Liver (tissue), 3 donors: ENCODE measurements at regions not wholly inside any gene's neighbourhood (a gene's known extent, or its start where the extent isn't known, plus 50 kb on each side); places are given as distances from the start of the nearest gene placed in this dataset.

Source experiments
- EGR1 ChIP-seq, 2 donors: IDR thresholded peaks; 2 replicates each; pipeline ENCODE4 v1.6.1; 2016 to 2018; ENCODE audit warnings: antibody characterized with exemption in 2 of 2, low read depth in 2 of 2
- GABPA ChIP-seq, 2 donors: IDR thresholded peaks in 1 of 2; conservative IDR thresholded peaks in 1 of 2; 2 replicates each; pipeline ENCODE4 v1.6.1; 2016; ENCODE audit warnings: antibody characterized with exemption in 2 of 2, mild to moderate bottlenecking in 1 of 2, moderate library complexity in 1 of 2
- HNF4A ChIP-seq, 2 donors: conservative IDR thresholded peaks; 2 replicates each; pipeline ENCODE4 v1.6.1; 2016; ENCODE audit warnings: antibody characterized with exemption in 2 of 2, mild to moderate bottlenecking in 2 of 2
- HNF4G ChIP-seq: IDR thresholded peaks from 2 replicates; pipeline ENCODE4 v1.6.1; 2016; ENCODE audit warnings: antibody characterized with exemption
- JUND ChIP-seq, 2 donors: IDR thresholded peaks; 2 replicates each; pipeline ENCODE4 v1.6.1; 2016; ENCODE audit warnings: antibody characterized with exemption in 2 of 2
- RAD21 ChIP-seq, 2 donors: IDR thresholded peaks; 2 replicates each; pipeline ENCODE4 v1.6.1; 2016; ENCODE audit warnings: antibody characterized with exemption in 2 of 2, mild to moderate bottlenecking in 2 of 2
- RXRA ChIP-seq, 2 donors: IDR thresholded peaks; 2 replicates each; pipeline ENCODE4 v1.6.1; 2017 to 2018; ENCODE audit warnings: antibody characterized with exemption in 2 of 2, mild to moderate bottlenecking in 1 of 2
- SP1 ChIP-seq: IDR thresholded peaks from 2 replicates; pipeline ENCODE4 v1.6.1; 2018; ENCODE audit warnings: antibody characterized with exemption, mild to moderate bottlenecking
- TAF1 ChIP-seq: conservative IDR thresholded peaks from 2 replicates; pipeline ENCODE4 v1.6.1; 2016; ENCODE audit warnings: antibody characterized with exemption, mild to moderate bottlenecking
- YY1 ChIP-seq: IDR thresholded peaks from 2 replicates; pipeline ENCODE4 v1.6.1; 2016; ENCODE audit warnings: antibody characterized with exemption, mild to moderate bottlenecking
- TF ChIP-seq, protein P1 (sequence below): fragments of 150-350 bp; IDR thresholded peaks from 2 replicates; pipeline ENCODE4 v1.5.1; 2017; ENCODE audit warnings: improper control_type of control experiment, low read depth, low read length; ENCODE audit not compliant: missing input control
- TF ChIP-seq, protein P2 (sequence below): IDR thresholded peaks from 2 replicates; pipeline ENCODE4 v1.6.1; 2016; ENCODE audit warnings: antibody characterized with exemption, mild to moderate bottlenecking
- TF ChIP-seq, protein P3 (sequence below): IDR thresholded peaks from 2 replicates; pipeline ENCODE4 v1.6.1; 2016; ENCODE audit warnings: antibody characterized with exemption
- TF ChIP-seq, protein P4 (sequence below): IDR thresholded peaks from 2 replicates; pipeline ENCODE4 v1.6.1; 2016; ENCODE audit warnings: antibody characterized with exemption
- donor health status: healthy.
- donor health status: healthy.

DNA sequence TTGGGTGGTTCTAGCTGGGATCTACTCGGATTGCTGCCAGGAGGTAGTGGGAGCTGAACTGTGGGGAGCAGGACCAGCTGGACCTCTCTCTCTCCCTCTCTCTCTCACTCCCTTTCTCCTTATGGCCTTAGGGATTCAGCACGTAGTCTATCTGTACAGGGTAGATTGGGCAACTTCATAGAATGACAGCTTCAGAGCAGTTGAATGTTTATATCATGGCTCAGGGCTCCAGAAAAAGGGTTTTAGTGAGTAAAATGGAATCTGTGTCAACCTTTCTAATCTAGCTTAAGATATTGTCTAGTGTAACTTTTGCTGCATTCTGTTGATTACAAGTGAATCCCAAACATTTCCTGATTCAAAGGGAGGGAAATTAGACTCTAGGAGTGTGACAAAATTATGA, 127.7 kb upstream of the PDGFD start:
- TF ChIP-seq, protein P1, sequence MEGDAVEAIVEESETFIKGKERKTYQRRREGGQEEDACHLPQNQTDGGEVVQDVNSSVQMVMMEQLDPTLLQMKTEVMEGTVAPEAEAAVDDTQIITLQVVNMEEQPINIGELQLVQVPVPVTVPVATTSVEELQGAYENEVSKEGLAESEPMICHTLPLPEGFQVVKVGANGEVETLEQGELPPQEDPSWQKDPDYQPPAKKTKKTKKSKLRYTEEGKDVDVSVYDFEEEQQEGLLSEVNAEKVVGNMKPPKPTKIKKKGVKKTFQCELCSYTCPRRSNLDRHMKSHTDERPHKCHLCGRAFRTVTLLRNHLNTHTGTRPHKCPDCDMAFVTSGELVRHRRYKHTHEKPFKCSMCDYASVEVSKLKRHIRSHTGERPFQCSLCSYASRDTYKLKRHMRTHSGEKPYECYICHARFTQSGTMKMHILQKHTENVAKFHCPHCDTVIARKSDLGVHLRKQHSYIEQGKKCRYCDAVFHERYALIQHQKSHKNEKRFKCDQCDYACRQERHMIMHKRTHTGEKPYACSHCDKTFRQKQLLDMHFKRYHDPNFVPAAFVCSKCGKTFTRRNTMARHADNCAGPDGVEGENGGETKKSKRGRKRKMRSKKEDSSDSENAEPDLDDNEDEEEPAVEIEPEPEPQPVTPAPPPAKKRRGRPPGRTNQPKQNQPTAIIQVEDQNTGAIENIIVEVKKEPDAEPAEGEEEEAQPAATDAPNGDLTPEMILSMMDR = no peak
- TF ChIP-seq JUND (IDR thresholded peaks at IDR 0.05) = no peak
- TF ChIP-seq, protein P2, sequence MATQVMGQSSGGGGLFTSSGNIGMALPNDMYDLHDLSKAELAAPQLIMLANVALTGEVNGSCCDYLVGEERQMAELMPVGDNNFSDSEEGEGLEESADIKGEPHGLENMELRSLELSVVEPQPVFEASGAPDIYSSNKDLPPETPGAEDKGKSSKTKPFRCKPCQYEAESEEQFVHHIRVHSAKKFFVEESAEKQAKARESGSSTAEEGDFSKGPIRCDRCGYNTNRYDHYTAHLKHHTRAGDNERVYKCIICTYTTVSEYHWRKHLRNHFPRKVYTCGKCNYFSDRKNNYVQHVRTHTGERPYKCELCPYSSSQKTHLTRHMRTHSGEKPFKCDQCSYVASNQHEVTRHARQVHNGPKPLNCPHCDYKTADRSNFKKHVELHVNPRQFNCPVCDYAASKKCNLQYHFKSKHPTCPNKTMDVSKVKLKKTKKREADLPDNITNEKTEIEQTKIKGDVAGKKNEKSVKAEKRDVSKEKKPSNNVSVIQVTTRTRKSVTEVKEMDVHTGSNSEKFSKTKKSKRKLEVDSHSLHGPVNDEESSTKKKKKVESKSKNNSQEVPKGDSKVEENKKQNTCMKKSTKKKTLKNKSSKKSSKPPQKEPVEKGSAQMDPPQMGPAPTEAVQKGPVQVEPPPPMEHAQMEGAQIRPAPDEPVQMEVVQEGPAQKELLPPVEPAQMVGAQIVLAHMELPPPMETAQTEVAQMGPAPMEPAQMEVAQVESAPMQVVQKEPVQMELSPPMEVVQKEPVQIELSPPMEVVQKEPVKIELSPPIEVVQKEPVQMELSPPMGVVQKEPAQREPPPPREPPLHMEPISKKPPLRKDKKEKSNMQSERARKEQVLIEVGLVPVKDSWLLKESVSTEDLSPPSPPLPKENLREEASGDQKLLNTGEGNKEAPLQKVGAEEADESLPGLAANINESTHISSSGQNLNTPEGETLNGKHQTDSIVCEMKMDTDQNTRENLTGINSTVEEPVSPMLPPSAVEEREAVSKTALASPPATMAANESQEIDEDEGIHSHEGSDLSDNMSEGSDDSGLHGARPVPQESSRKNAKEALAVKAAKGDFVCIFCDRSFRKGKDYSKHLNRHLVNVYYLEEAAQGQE = no peak
- no peak for TF ChIP-seq RXRA (IDR thresholded peaks at IDR 0.05)
- no peak for TF ChIP-seq YY1
- no peak for TF ChIP-seq TAF1
- no peak for TF ChIP-seq RAD21 (IDR thresholded peaks at IDR 0.05)
- TF ChIP-seq, protein P3, sequence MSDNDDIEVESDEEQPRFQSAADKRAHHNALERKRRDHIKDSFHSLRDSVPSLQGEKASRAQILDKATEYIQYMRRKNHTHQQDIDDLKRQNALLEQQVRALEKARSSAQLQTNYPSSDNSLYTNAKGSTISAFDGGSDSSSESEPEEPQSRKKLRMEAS = no peak
- TF ChIP-seq SP1 = no peak
- TF ChIP-seq, protein P4, sequence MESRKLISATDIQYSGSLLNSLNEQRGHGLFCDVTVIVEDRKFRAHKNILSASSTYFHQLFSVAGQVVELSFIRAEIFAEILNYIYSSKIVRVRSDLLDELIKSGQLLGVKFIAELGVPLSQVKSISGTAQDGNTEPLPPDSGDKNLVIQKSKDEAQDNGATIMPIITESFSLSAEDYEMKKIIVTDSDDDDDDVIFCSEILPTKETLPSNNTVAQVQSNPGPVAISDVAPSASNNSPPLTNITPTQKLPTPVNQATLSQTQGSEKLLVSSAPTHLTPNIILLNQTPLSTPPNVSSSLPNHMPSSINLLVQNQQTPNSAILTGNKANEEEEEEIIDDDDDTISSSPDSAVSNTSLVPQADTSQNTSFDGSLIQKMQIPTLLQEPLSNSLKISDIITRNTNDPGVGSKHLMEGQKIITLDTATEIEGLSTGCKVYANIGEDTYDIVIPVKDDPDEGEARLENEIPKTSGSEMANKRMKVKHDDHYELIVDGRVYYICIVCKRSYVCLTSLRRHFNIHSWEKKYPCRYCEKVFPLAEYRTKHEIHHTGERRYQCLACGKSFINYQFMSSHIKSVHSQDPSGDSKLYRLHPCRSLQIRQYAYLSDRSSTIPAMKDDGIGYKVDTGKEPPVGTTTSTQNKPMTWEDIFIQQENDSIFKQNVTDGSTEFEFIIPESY = no peak
- no peak for TF ChIP-seq HNF4A (conservative IDR thresholded peaks at IDR 0.05)
- no peak for TF ChIP-seq EGR1 (IDR thresholded peaks at IDR 0.05; ENCODE audit: low read depth in 2 of 2)
- no peak for TF ChIP-seq HNF4G
- no peak for TF ChIP-seq GABPA (IDR thresholded peaks at IDR 0.05 in 1 of 2, conservative IDR thresholded peaks at IDR 0.05 in 1 of 2)
